GM12875 (cell line): ENCODE measurements at regions not wholly inside any gene's neighbourhood (a gene's known extent, or its start where the extent isn't known, plus 50 kb on each side); places are given as distances from the start of the nearest gene placed in this dataset.
"Not testable (repeated sequence)": the region's sequence is repeated elsewhere in the genome, so short reads cannot be mapped to it uniquely, and the experiment has no call there.

Source experiments
- H3K4me3 ChIP-seq: one replicate; pipeline ENCODE4 v1.5.1; 2011; ENCODE audit warnings: low read depth, low read length, control low read depth
- CTCF ChIP-seq: IDR thresholded peaks from 2 replicates; pipeline ENCODE4 v1.5.1; 2011; ENCODE audit warnings: low read depth, mild to moderate bottlenecking, control low read depth, inconsistent platforms, low read length, moderate library complexity, borderline replicate concordance; ENCODE audit not compliant: insufficient read depth

- no peak overlapping the region for H3K4me3 ChIP-seq
- TF ChIP-seq CTCF, result no peak
Measured at GRCh38 chr6:900716-901605, 208.0 kb upstream of the EXOC2 start.

- no peak overlapping the region for H3K4me3 ChIP-seq
- TF ChIP-seq CTCF, result no peak
Measured at GRCh38 chr6:897528-898207, 204.7 kb upstream of the EXOC2 start.

- TF ChIP-seq CTCF, result peak; percentile 22; the same call in 1 of the 2 replicates
- H3K4me3 ChIP-seq, result no peak overlapping the region
Measured at GRCh38 chr6:894274-894673, 201.3 kb upstream of the EXOC2 start.

- TF ChIP-seq CTCF, result no peak
- no peak overlapping the region for H3K4me3 ChIP-seq
Measured at GRCh38 chr6:890995-891394, 198.1 kb upstream of the EXOC2 start.

- no peak for TF ChIP-seq CTCF
- no peak overlapping the region for H3K4me3 ChIP-seq
Measured at GRCh38 chr6:890201-890600, 197.3 kb upstream of the EXOC2 start.

- no peak overlapping the region for H3K4me3 ChIP-seq
- no peak for TF ChIP-seq CTCF
Measured at GRCh38 chr6:887583-888235, 194.8 kb upstream of the EXOC2 start.

- not testable (repeated sequence) for H3K4me3 ChIP-seq
Measured at GRCh38 chr6:886116-886515, 193.2 kb upstream of the EXOC2 start.
